GM19452 (cell line): ENCODE measurements at regions not wholly inside any gene's neighbourhood (a gene's known extent, or its start where the extent isn't known, plus 50 kb on each side); places are given as distances from the start of the nearest gene placed in this dataset.
"Not testable (repeated sequence)": the region's sequence is repeated elsewhere in the genome, so short reads cannot be mapped to it uniquely, and the experiment has no call there.

Experiments used
- ATAC-seq: cut with Tn5 transposase; IDR thresholded peaks from one replicate; pipeline ENCODE4 v1.9.1; 2021; ENCODE audit not compliant: unreplicated experiment

GRCh38 chr1:54475357-54475881 lies 69.2 kb upstream of the SSBP3 start:
- ATAC-seq: no peak

- ATAC-seq: no peak
These were observed 68.4 kb upstream of the SSBP3 start for GRCh38 chr1:54474310-54475251.

- no peak for ATAC-seq
These were observed 65.4 kb upstream of the SSBP3 start for GRCh38 chr1:54471588-54471987.

- not testable (repeated sequence) for ATAC-seq
These were observed 63.2 kb upstream of the SSBP3 start for GRCh38 chr1:54469444-54469843.

- ATAC-seq: not testable (repeated sequence)
These were observed 62.3 kb upstream of the SSBP3 start for GRCh38 chr1:54468288-54469084.

- ATAC-seq: no peak
These were observed 59.2 kb upstream of the SSBP3 start for GRCh38 chr1:54465351-54465811.

- ATAC-seq: no peak
These were observed 58.4 kb upstream of the SSBP3 start for GRCh38 chr1:54464477-54465146.

GRCh38 chr1:54464031-54464476 lies 57.9 kb upstream of the SSBP3 start:
- ATAC-seq: no peak

GRCh38 chr1:54463259-54464030 lies 57.3 kb upstream of the SSBP3 start:
- ATAC-seq: no peak

GRCh38 chr1:54462597-54463258 lies 56.5 kb upstream of the SSBP3 start:
- no peak for ATAC-seq

- ATAC-seq: no peak
These were observed 55.8 kb upstream of the SSBP3 start for GRCh38 chr1:54461731-54462596.

- ATAC-seq: no peak
These were observed 54.7 kb upstream of the SSBP3 start for GRCh38 chr1:54460861-54461387.

- no peak for ATAC-seq
These were observed 54.2 kb upstream of the SSBP3 start for GRCh38 chr1:54460351-54460750.

- no peak for ATAC-seq
These were observed 53.6 kb upstream of the SSBP3 start for GRCh38 chr1:54459726-54460191.

GRCh38 chr1:54459140-54459539 lies 52.9 kb upstream of the SSBP3 start:
- ATAC-seq: no peak

- no peak for ATAC-seq
These were observed 50.8 kb upstream of the SSBP3 start for GRCh38 chr1:54456921-54457529.

- no peak for ATAC-seq
These were observed 50.2 kb upstream of the SSBP3 start for GRCh38 chr1:54456361-54456760.
